ENCODE measurements at regions not wholly inside any gene's neighbourhood (a gene's known extent, or its start where the extent isn't known, plus 50 kb on each side); places are given as distances from the start of the nearest gene placed in this dataset.

- no TSS peak for BruUV-seq (replicated peaks)
- Histone ChIP-seq H3K27ac (ENCODE audit: extremely low read depth, low read depth, low read length) (no peak overlapping the region), H3K9me3 (replicated peaks; ENCODE audit: control insufficient read depth, insufficient read depth, low read depth, low read length) (no peaks in the 10 kb centered on the region), H3K27me3 (ENCODE audit: control insufficient read depth in 2 of 2, insufficient read depth in 2 of 2, low read length in 2 of 2) (no peaks in the 10 kb centered on the region), H3K4me2 (ENCODE audit: insufficient read depth, low read length) (no peak overlapping the region), H3K9ac (ENCODE audit: insufficient read depth in 1 of 2, low read depth in 2 of 2, low read length in 2 of 2) (no peak overlapping the region), H3K9me1 (ENCODE audit: control insufficient read depth, insufficient read depth, low read length) (no peaks in the 10 kb centered on the region), H2AFZ (ENCODE audit: low read depth, low read length) (no peak overlapping the region), H3K4me3 (no peak overlapping the region), H4K20me1 (replicated peaks; ENCODE audit: control insufficient read depth, insufficient read depth, low read length) (no peaks in the 10 kb centered on the region), H3K4me1 (replicated peaks in 1 of 2; ENCODE audit: control insufficient read depth in 2 of 2, insufficient read depth in 2 of 2, low read length in 2 of 2) (no peaks in the 10 kb centered on the region), H3K36me3 (ENCODE audit: control insufficient read depth, insufficient read depth, low read length) (no peaks in the 10 kb centered on the region), H3K79me2 (ENCODE audit: control insufficient read depth, insufficient read depth, low read length) (no peaks in the 10 kb centered on the region)
- WGBS (ENCODE audit: insufficient coverage, low coverage, missing lambda C conversion rate) = 5% methylated on average over 3 of the region's 3 CpGs
- no peak for ATAC-seq
- intact Hi-C loops (cut with micrococcal nuclease) = no loop called here
- FAIRE-seq = no peak
- ChIA-PET CTCF (ENCODE audit: low intra/inter-chr PET ratio) (no interaction called here), POLR2A (no interaction called here)
- DNase-seq (ENCODE audit: extremely low read depth in 1 of 4, low spot score in 3 of 4) = no peak
- no peak for TF ChIP-seq ELK1 (CRISPR knock-in tag; IDR thresholded peaks at IDR 0.05)
- no peak for TF ChIP-seq SETDB1 (IDR thresholded peaks at IDR 0.05; ENCODE audit: low read length)
- TF ChIP-seq NCOA6 (IDR thresholded peaks at IDR 0.05) = no peak
- no peak for TF ChIP-seq ESRRA (IDR thresholded peaks at IDR 0.05; ENCODE audit: borderline replicate concordance, low read depth)
- no peak for TF ChIP-seq ZNF384 (IDR thresholded peaks at IDR 0.05; ENCODE audit: low read depth, low read length)
- no peak for TF ChIP-seq ZNF197 (CRISPR knock-in tag; IDR thresholded peaks at IDR 0.05; ENCODE audit: low read depth)
- TF ChIP-seq HSF4 (CRISPR knock-in tag; IDR thresholded peaks at IDR 0.05; ENCODE audit: borderline replicate concordance) = no peak
- no peak for TF ChIP-seq MEF2D (tag; conservative IDR thresholded peaks at IDR 0.05; ENCODE audit: low read depth)
- no peak for TF ChIP-seq ZFX (CRISPR knock-in tag; IDR thresholded peaks at IDR 0.05)
- no peak for TF ChIP-seq NFE2L1 (tag; IDR thresholded peaks at IDR 0.05; ENCODE audit: borderline replicate concordance, low read depth)
- no peak for TF ChIP-seq ZNF592 (IDR thresholded peaks at IDR 0.05)
- TF ChIP-seq MCM5 (IDR thresholded peaks at IDR 0.05; ENCODE audit: low read depth) = no peak
- in situ Hi-C loops (cut with MboI) = no loop called here
These were observed 417.8 kb downstream of the TMEM161B start for GRCh38 chr5:87850843-87851242.

All from K562 (cell line).